NB4 (cell line): ENCODE measurements at regions not wholly inside any gene's neighbourhood (a gene's known extent, or its start where the extent isn't known, plus 50 kb on each side); places are given as distances from the start of the nearest gene placed in this dataset.

Experiments used
- POLR2A ChIP-seq: IDR thresholded peaks from 2 replicates; pipeline ENCODE4 v1.6.1; 2011; ENCODE audit warnings: mild to moderate bottlenecking; ENCODE audit not compliant: insufficient read length; ENCODE audit errors: extremely low read depth
- TF ChIP-seq, protein P1 (sequence below): IDR thresholded peaks from one replicate; pipeline ENCODE4 v1.5.1; 2012; ENCODE audit warnings: low read depth, low read length

DNA sequence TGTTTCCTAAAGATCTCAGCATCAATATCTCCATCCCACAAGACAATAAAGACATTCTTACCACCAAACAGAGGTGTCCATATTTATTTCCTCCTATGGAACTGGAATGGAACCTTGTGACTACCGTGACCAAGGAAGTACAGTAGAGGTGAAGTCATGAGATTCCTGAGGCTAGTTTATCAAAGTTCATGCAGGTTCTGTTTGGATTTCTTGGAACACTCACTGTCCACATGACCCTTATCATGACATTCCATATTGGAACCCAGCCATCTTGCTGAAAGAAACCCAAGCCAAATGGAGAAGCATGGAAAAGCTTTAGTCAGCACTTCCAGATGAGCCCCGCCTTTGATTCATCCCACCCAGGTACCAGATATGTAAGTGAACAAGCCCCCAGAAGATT lies 516.0 kb upstream of the POU3F3 start:
- TF ChIP-seq, protein P1, sequence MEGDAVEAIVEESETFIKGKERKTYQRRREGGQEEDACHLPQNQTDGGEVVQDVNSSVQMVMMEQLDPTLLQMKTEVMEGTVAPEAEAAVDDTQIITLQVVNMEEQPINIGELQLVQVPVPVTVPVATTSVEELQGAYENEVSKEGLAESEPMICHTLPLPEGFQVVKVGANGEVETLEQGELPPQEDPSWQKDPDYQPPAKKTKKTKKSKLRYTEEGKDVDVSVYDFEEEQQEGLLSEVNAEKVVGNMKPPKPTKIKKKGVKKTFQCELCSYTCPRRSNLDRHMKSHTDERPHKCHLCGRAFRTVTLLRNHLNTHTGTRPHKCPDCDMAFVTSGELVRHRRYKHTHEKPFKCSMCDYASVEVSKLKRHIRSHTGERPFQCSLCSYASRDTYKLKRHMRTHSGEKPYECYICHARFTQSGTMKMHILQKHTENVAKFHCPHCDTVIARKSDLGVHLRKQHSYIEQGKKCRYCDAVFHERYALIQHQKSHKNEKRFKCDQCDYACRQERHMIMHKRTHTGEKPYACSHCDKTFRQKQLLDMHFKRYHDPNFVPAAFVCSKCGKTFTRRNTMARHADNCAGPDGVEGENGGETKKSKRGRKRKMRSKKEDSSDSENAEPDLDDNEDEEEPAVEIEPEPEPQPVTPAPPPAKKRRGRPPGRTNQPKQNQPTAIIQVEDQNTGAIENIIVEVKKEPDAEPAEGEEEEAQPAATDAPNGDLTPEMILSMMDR: no peak
- no peak for TF ChIP-seq POLR2A
